Superior temporal gyrus (tissue), 1 donor: ENCODE measurements at regions not wholly inside any gene's neighbourhood (a gene's known extent, or its start where the extent isn't known, plus 50 kb on each side); places are given as distances from the start of the nearest gene placed in this dataset.
A peak's percentile ranks its signal among the peaks of the same experiment; 100 is the strongest.
"Not testable (repeated sequence)": the region's sequence is repeated elsewhere in the genome, so short reads cannot be mapped to it uniquely, and the experiment has no call there.

Source experiments
- DNase-seq: peaks from one replicate; pipeline ENCODE4 v3.0.0-alpha.2; 2016; ENCODE audit errors: extremely low spot score

- not testable (repeated sequence) for DNase-seq
Observed at GRCh38 chr2:87485455-87485854, 262.4 kb upstream of the PLGLB2 start.

- not testable (repeated sequence) for DNase-seq
Observed at GRCh38 chr2:87485884-87486283, 262.0 kb upstream of the PLGLB2 start.

- not testable (repeated sequence) for DNase-seq
Observed at GRCh38 chr2:87486413-87486812, 261.5 kb upstream of the PLGLB2 start.

- not testable (repeated sequence) for DNase-seq
Observed at GRCh38 chr2:87488021-87488420, 259.9 kb upstream of the PLGLB2 start.

- not testable (repeated sequence) for DNase-seq
Observed at GRCh38 chr2:87488991-87489390, 258.9 kb upstream of the PLGLB2 start.

- not testable (repeated sequence) for DNase-seq
Observed at GRCh38 chr2:87494846-87495245, 253.0 kb upstream of the PLGLB2 start.

- not testable (repeated sequence) for DNase-seq
Observed at GRCh38 chr2:87495455-87495854, 252.4 kb upstream of the PLGLB2 start.

- DNase-seq = peak; percentile 16
Observed at GRCh38 chr2:87496036-87497006, 251.6 kb upstream of the PLGLB2 start.

- DNase-seq = not testable (repeated sequence)
Observed at GRCh38 chr2:87497135-87497534, 250.8 kb upstream of the PLGLB2 start.

GRCh38 chr2:87497700-87498099, 250.2 kb upstream of the PLGLB2 start:
- not testable (repeated sequence) for DNase-seq

- not testable (repeated sequence) for DNase-seq
Observed at GRCh38 chr2:87498169-87498853, 249.6 kb upstream of the PLGLB2 start.

GRCh38 chr2:87498854-87499238, 249.0 kb upstream of the PLGLB2 start:
- DNase-seq = not testable (repeated sequence)

GRCh38 chr2:87499860-87500259, 248.0 kb upstream of the PLGLB2 start:
- DNase-seq = not testable (repeated sequence)

- DNase-seq = not testable (repeated sequence)
Observed at GRCh38 chr2:87500421-87500820, 247.5 kb upstream of the PLGLB2 start.

- DNase-seq = not testable (repeated sequence)
Observed at GRCh38 chr2:87500951-87501350, 246.9 kb upstream of the PLGLB2 start.

GRCh38 chr2:87502948-87503347, 244.9 kb upstream of the PLGLB2 start:
- not testable (repeated sequence) for DNase-seq

GRCh38 chr2:87505239-87505638, 242.6 kb upstream of the PLGLB2 start:
- not testable (repeated sequence) for DNase-seq

- not testable (repeated sequence) for DNase-seq
Observed at GRCh38 chr2:87505909-87506308, 242.0 kb upstream of the PLGLB2 start.

- not testable (repeated sequence) for DNase-seq
Observed at GRCh38 chr2:87507378-87508348, 240.2 kb upstream of the PLGLB2 start.

GRCh38 chr2:87511195-87511778, 236.6 kb upstream of the PLGLB2 start:
- DNase-seq = not testable (repeated sequence)
